Neural progenitor cell (in vitro differentiated cells): ENCODE measurements at regions not wholly inside any gene's neighbourhood (a gene's known extent, or its start where the extent isn't known, plus 50 kb on each side); places are given as distances from the start of the nearest gene placed in this dataset.

Experiments
- DNase-seq: peaks from one replicate; pipeline ENCODE4 v3.0.0-alpha.2; 2016; ENCODE audit warnings: low spot score
- H2AFZ ChIP-seq: fragments of 200-600 bp; sonication (generic); replicated peaks from 2 replicates; pipeline ENCODE4 v1.6.1; 2016; ENCODE audit warnings: antibody characterized with exemption
- H3F3A ChIP-seq: fragments of 200-600 bp; sonication (generic); 2 replicates; pipeline ENCODE4 v1.6.1; 2016; ENCODE audit warnings: antibody characterized with exemption, low read depth
- H3K27ac ChIP-seq: fragments of 200-600 bp; sonication (generic); 2 replicates; pipeline ENCODE4 v1.5.1; 2016; ENCODE audit warnings: mild to moderate bottlenecking
- H3K27me3 ChIP-seq: fragments of 200-600 bp; sonication (generic); 2 replicates; pipeline ENCODE4 v1.6.1; 2016; ENCODE audit warnings: mild to moderate bottlenecking, moderate library complexity
- H3K36me3 ChIP-seq: fragments of 200-600 bp; sonication (generic); 2 replicates; pipeline ENCODE4 v1.5.1; 2016
- H3K4me1 ChIP-seq: fragments of 200-600 bp; sonication (generic); 2 replicates; pipeline ENCODE4 v1.6.1; 2016; ENCODE audit warnings: mixed run types
- H3K4me2 ChIP-seq: fragments of 200-600 bp; sonication (generic); 2 replicates; pipeline ENCODE4 v1.6.1; 2016
- H3K4me3 ChIP-seq: fragments of 200-600 bp; sonication (generic); 2 replicates; pipeline ENCODE4 v1.5.1; 2016
- H3K79me2 ChIP-seq: fragments of 200-600 bp; sonication (generic); 2 replicates; pipeline ENCODE4 v1.6.1; 2016; ENCODE audit warnings: low read depth
- H3K9ac ChIP-seq: fragments of 200-600 bp; sonication (generic); 2 replicates; pipeline ENCODE4 v1.6.1; 2016
- H3K9me3 ChIP-seq: fragments of 200-600 bp; sonication (generic); 2 replicates; pipeline ENCODE4 v1.5.1; 2016; ENCODE audit warnings: low read depth
- H4K20me1 ChIP-seq: fragments of 200-600 bp; sonication (generic); 2 replicates; pipeline ENCODE4 v1.6.1; 2016; ENCODE audit warnings: low read depth
- H3K27ac Mint-ChIP-seq: 3 replicates; pipeline ENCODE4 v1.8.0; 2021; ENCODE audit warnings: mixed read lengths
- H3K27me3 Mint-ChIP-seq: 2 replicates; pipeline ENCODE4 v1.8.0; 2022; ENCODE audit warnings: low read depth, mild to moderate bottlenecking, inconsistent platforms, moderate library complexity, mixed read lengths; ENCODE audit not compliant: insufficient read depth
- H3K36me3 Mint-ChIP-seq: 3 replicates; pipeline ENCODE4 v1.8.0; 2021; ENCODE audit warnings: mixed read lengths
- H3K4me1 Mint-ChIP-seq: 3 replicates; pipeline ENCODE4 v1.8.0; 2021; ENCODE audit warnings: mixed read lengths
- H3K4me3 Mint-ChIP-seq: 3 replicates; pipeline ENCODE4 v1.8.0; 2021; ENCODE audit warnings: mild to moderate bottlenecking, moderate library complexity, mixed read lengths
- H3K9me3 Mint-ChIP-seq: 3 replicates; pipeline ENCODE4 v1.8.0; 2020; ENCODE audit warnings: mixed read lengths
- CTCF ChIP-seq: fragments of 200-600 bp; sonication (generic); IDR thresholded peaks from 2 replicates; pipeline ENCODE4 v1.5.1; 2017; ENCODE audit warnings: antibody characterized with exemption, mild to moderate bottlenecking
- EZH2 ChIP-seq: fragments of 200-600 bp; sonication (generic); IDR thresholded peaks from 2 replicates; pipeline ENCODE4 v1.6.1; 2017; ENCODE audit warnings: antibody characterized with exemption, mild to moderate bottlenecking, moderate library complexity
- EZH2phosphoT487 ChIP-seq: fragments of 200-600 bp; sonication (generic); IDR thresholded peaks from 2 replicates; pipeline ENCODE4 v1.6.1; 2017; ENCODE audit warnings: antibody characterized with exemption

GRCh38 chr13:59277106-59277505, 886.6 kb downstream of the DIAPH3 start:
- no peaks in the 10 kb centered on the region for H3F3A ChIP-seq
- DNase-seq = no peak
- peaks cover 27% of the 10 kb centered on the region for H3K4me1 Mint-ChIP-seq
- no peaks in the 10 kb centered on the region for H3K9me3 ChIP-seq
- no peaks in the 10 kb centered on the region for H4K20me1 ChIP-seq
- H3K36me3 Mint-ChIP-seq = no peaks in the 10 kb centered on the region
- H3K27me3 Mint-ChIP-seq = no peaks in the 10 kb centered on the region
- no peaks in the 10 kb centered on the region for H3K9me3 Mint-ChIP-seq
- H2AFZ ChIP-seq = no peak overlapping the region
- H3K4me3 ChIP-seq = no peak overlapping the region
- no peaks in the 10 kb centered on the region for H3K27me3 ChIP-seq
- H3K4me2 ChIP-seq = no peak overlapping the region
- H3K79me2 ChIP-seq = no peaks in the 10 kb centered on the region
- no peak overlapping the region for H3K9ac ChIP-seq
- TF ChIP-seq EZH2phosphoT487 (no peak), EZH2 (no peak), CTCF (no peak)
- no peak overlapping the region for H3K4me3 Mint-ChIP-seq
- H3K27ac ChIP-seq = no peak overlapping the region
- H3K27ac Mint-ChIP-seq = no peak overlapping the region
- H3K36me3 ChIP-seq = no peaks in the 10 kb centered on the region
- H3K4me1 ChIP-seq = peaks cover 9% of the 10 kb centered on the region

- H3K27ac Mint-ChIP-seq = no peak overlapping the region
- no peak overlapping the region for H3K4me3 ChIP-seq
- H3K27ac ChIP-seq = no peak overlapping the region
- no peaks in the 10 kb centered on the region for H3F3A ChIP-seq
- H3K4me2 ChIP-seq = peak overlapping the region; percentile 14
- no peaks in the 10 kb centered on the region for H3K36me3 Mint-ChIP-seq
- TF ChIP-seq CTCF (no peak), EZH2phosphoT487 (no peak), EZH2 (no peak)
- peaks cover 9% of the 10 kb centered on the region for H3K4me1 ChIP-seq
- no peak for DNase-seq
- H3K36me3 ChIP-seq = no peaks in the 10 kb centered on the region
- H2AFZ ChIP-seq = no peak overlapping the region
- no peak overlapping the region for H3K9ac ChIP-seq
- H4K20me1 ChIP-seq = no peaks in the 10 kb centered on the region
- H3K27me3 Mint-ChIP-seq = no peaks in the 10 kb centered on the region
- peaks cover 27% of the 10 kb centered on the region for H3K4me1 Mint-ChIP-seq
- no peaks in the 10 kb centered on the region for H3K79me2 ChIP-seq
- no peaks in the 10 kb centered on the region for H3K9me3 ChIP-seq
- H3K4me3 Mint-ChIP-seq = no peak overlapping the region
- no peaks in the 10 kb centered on the region for H3K27me3 ChIP-seq
- no peaks in the 10 kb centered on the region for H3K9me3 Mint-ChIP-seq
Observed at GRCh38 chr13:59279028-59279427, 884.7 kb downstream of the DIAPH3 start.

GRCh38 chr13:59279576-59279975, 884.2 kb downstream of the DIAPH3 start:
- H3K27me3 ChIP-seq = no peaks in the 10 kb centered on the region
- Mint-ChIP-seq H3K36me3 (no peaks in the 10 kb centered on the region), H3K27me3 (no peaks in the 10 kb centered on the region), H3K4me3 (no peak overlapping the region), H3K4me1 (peaks cover 27% of the 10 kb centered on the region), H3K9me3 (no peaks in the 10 kb centered on the region), H3K27ac (peak overlapping the region; percentile 46)
- H3K36me3 ChIP-seq = no peaks in the 10 kb centered on the region
- no peaks in the 10 kb centered on the region for H3K9me3 ChIP-seq
- no peaks in the 10 kb centered on the region for H3F3A ChIP-seq
- no peak for DNase-seq
- no peak overlapping the region for H3K27ac ChIP-seq
- no peak overlapping the region for H3K4me3 ChIP-seq
- H3K9ac ChIP-seq = no peak overlapping the region
- no peaks in the 10 kb centered on the region for H3K79me2 ChIP-seq
- TF ChIP-seq CTCF (no peak), EZH2phosphoT487 (no peak), EZH2 (no peak)
- H4K20me1 ChIP-seq = no peaks in the 10 kb centered on the region
- H3K4me1 ChIP-seq = peaks cover 9% of the 10 kb centered on the region
- H3K4me2 ChIP-seq = no peak overlapping the region
- H2AFZ ChIP-seq = no peak overlapping the region
